Astrocyte (in vitro differentiated cells and primary cell): ENCODE measurements at regions not wholly inside any gene's neighbourhood (a gene's known extent, or its start where the extent isn't known, plus 50 kb on each side); places are given as distances from the start of the nearest gene placed in this dataset.

Experiments used
- DNase-seq: peaks from one replicate; pipeline ENCODE4 v3.0.0-alpha.2; 2010; ENCODE audit warnings: low read depth
- FAIRE-seq: peaks from 2 replicates; lab custom pipeline; 2011; peaks lifted over from hg19 to GRCh38; lab: Jason Lieb, UNC
- H2AFZ ChIP-seq: 2 replicates; pipeline ENCODE4 v1.6.0; 2012; ENCODE audit warnings: low read depth, low read length, inconsistent platforms
- H3K27ac ChIP-seq: 2 replicates; pipeline ENCODE4 v1.5.1; 2011; ENCODE audit warnings: low read depth, low read length, inconsistent platforms
- H3K27me3 ChIP-seq: 2 replicates; pipeline ENCODE4 v1.6.0; 2011; ENCODE audit warnings: low read length, inconsistent platforms; ENCODE audit not compliant: insufficient read depth
- H3K36me3 ChIP-seq: 2 replicates; pipeline ENCODE4 v1.5.1; 2011; ENCODE audit warnings: low read length, inconsistent platforms; ENCODE audit not compliant: insufficient read depth
- H3K4me1 ChIP-seq: 2 replicates; pipeline ENCODE4 v1.5.1; 2011; ENCODE audit warnings: low read length, inconsistent platforms; ENCODE audit not compliant: insufficient read depth
- H3K4me2 ChIP-seq: 2 replicates; pipeline ENCODE4 v1.6.0; 2012; ENCODE audit warnings: low read length, inconsistent platforms
- H3K4me3 ChIP-seq: 2 replicates; pipeline ENCODE4 v1.5.1; 2011; ENCODE audit warnings: low read depth, mild to moderate bottlenecking, low read length, inconsistent platforms; ENCODE audit not compliant: insufficient read depth
- H3K79me2 ChIP-seq: 2 replicates; pipeline ENCODE4 v1.6.0; 2012; ENCODE audit warnings: mild to moderate bottlenecking, low read length, inconsistent platforms; ENCODE audit not compliant: insufficient read depth
- H3K9ac ChIP-seq: 2 replicates; pipeline ENCODE4 v1.6.0; 2012; ENCODE audit warnings: mild to moderate bottlenecking, low read length, inconsistent platforms
- H3K9me3 ChIP-seq: 2 replicates; pipeline ENCODE4 v1.5.1; 2012; ENCODE audit warnings: low read depth, mild to moderate bottlenecking, low read length, inconsistent platforms; ENCODE audit not compliant: insufficient read depth
- H4K20me1 ChIP-seq: 2 replicates; pipeline ENCODE4 v1.6.0; 2012; ENCODE audit warnings: low read length, inconsistent platforms; ENCODE audit not compliant: insufficient read depth
- H3K27ac Mint-ChIP-seq: one replicate; pipeline ENCODE4 v1.8.0; 2021; ENCODE audit warnings: mild to moderate bottlenecking, mixed read lengths; ENCODE audit not compliant: unreplicated experiment
- H3K27me3 Mint-ChIP-seq: one replicate; pipeline ENCODE4 v1.8.0; 2021; ENCODE audit warnings: low read depth, mixed read lengths; ENCODE audit not compliant: unreplicated experiment
- H3K36me3 Mint-ChIP-seq: one replicate; pipeline ENCODE4 v1.8.0; 2021; ENCODE audit warnings: low read depth, mixed read lengths; ENCODE audit not compliant: unreplicated experiment
- H3K4me1 Mint-ChIP-seq: one replicate; pipeline ENCODE4 v1.8.0; 2021; ENCODE audit warnings: low read depth, mixed read lengths; ENCODE audit not compliant: unreplicated experiment
- H3K4me3 Mint-ChIP-seq: one replicate; pipeline ENCODE4 v1.8.0; 2021; ENCODE audit warnings: mild to moderate bottlenecking, moderate library complexity, mixed read lengths; ENCODE audit not compliant: unreplicated experiment
- H3K9me3 Mint-ChIP-seq: one replicate; pipeline ENCODE4 v1.8.0; 2021; ENCODE audit warnings: mild to moderate bottlenecking, mixed read lengths; ENCODE audit not compliant: unreplicated experiment
- CTCF ChIP-seq: IDR thresholded peaks from 2 replicates; pipeline ENCODE4 v1.5.1; 2011; ENCODE audit warnings: low read depth, mild to moderate bottlenecking, inconsistent platforms, low read length, moderate library complexity; ENCODE audit not compliant: insufficient read depth
- EZH2 ChIP-seq: IDR thresholded peaks from 2 replicates; pipeline ENCODE4 v1.6.1; 2012; ENCODE audit warnings: mild to moderate bottlenecking, low read length, inconsistent platforms; ENCODE audit not compliant: insufficient read depth

GRCh38 chr6:144776031-144776819, 491.1 kb downstream of the UTRN start:
- Mint-ChIP-seq H3K27ac (no peak overlapping the region), H3K36me3 (peaks cover 3% of the 10 kb centered on the region), H3K4me1 (no peaks in the 10 kb centered on the region), H3K9me3 (no peaks in the 10 kb centered on the region), H3K27me3 (no peaks in the 10 kb centered on the region), H3K4me3 (no peak overlapping the region)
- peaks cover 5% of the 10 kb centered on the region for H3K36me3 ChIP-seq
- no peaks in the 10 kb centered on the region for H3K27me3 ChIP-seq
- H3K4me2 ChIP-seq: no peak overlapping the region
- H2AFZ ChIP-seq: no peak overlapping the region
- no peaks in the 10 kb centered on the region for H3K9me3 ChIP-seq
- FAIRE-seq (no peak), DNase-seq (no peak)
- H3K4me1 ChIP-seq: no peaks in the 10 kb centered on the region
- no peak for TF ChIP-seq EZH2
- H3K27ac ChIP-seq: no peak overlapping the region
- no peaks in the 10 kb centered on the region for H4K20me1 ChIP-seq
- no peak overlapping the region for H3K9ac ChIP-seq
- H3K4me3 ChIP-seq: no peak overlapping the region
- H3K79me2 ChIP-seq: no peaks in the 10 kb centered on the region

GRCh38 chr6:144777249-144777648, 492.1 kb downstream of the UTRN start:
- H3K4me3 Mint-ChIP-seq: no peak overlapping the region
- Histone ChIP-seq H3K9me3 (no peaks in the 10 kb centered on the region), H3K27ac (no peak overlapping the region), H3K9ac (no peak overlapping the region), H2AFZ (no peak overlapping the region), H3K4me2 (no peak overlapping the region), H3K4me1 (no peaks in the 10 kb centered on the region), H3K36me3 (peaks cover 5% of the 10 kb centered on the region), H3K79me2 (no peaks in the 10 kb centered on the region), H4K20me1 (no peaks in the 10 kb centered on the region), H3K4me3 (no peak overlapping the region), H3K27me3 (no peaks in the 10 kb centered on the region)
- DNase-seq (no peak), FAIRE-seq (no peak)
- H3K9me3 Mint-ChIP-seq: no peaks in the 10 kb centered on the region
- no peak overlapping the region for H3K27ac Mint-ChIP-seq
- peaks cover 3% of the 10 kb centered on the region for H3K36me3 Mint-ChIP-seq
- H3K4me1 Mint-ChIP-seq: no peaks in the 10 kb centered on the region
- TF ChIP-seq EZH2 (no peak), CTCF (no peak)
- no peaks in the 10 kb centered on the region for H3K27me3 Mint-ChIP-seq

GRCh38 chr6:144778056-144778455, 492.9 kb downstream of the UTRN start:
- Histone ChIP-seq H4K20me1 (no peaks in the 10 kb centered on the region), H3K4me1 (no peaks in the 10 kb centered on the region), H3K4me2 (no peak overlapping the region), H2AFZ (no peak overlapping the region), H3K27ac (no peak overlapping the region), H3K27me3 (no peaks in the 10 kb centered on the region), H3K9me3 (no peaks in the 10 kb centered on the region), H3K4me3 (no peak overlapping the region), H3K79me2 (no peaks in the 10 kb centered on the region), H3K9ac (no peak overlapping the region), H3K36me3 (peaks cover 5% of the 10 kb centered on the region)
- Mint-ChIP-seq H3K27me3 (no peaks in the 10 kb centered on the region), H3K36me3 (peaks cover 3% of the 10 kb centered on the region), H3K4me1 (no peaks in the 10 kb centered on the region), H3K9me3 (no peaks in the 10 kb centered on the region), H3K27ac (no peak overlapping the region), H3K4me3 (no peak overlapping the region)
- FAIRE-seq (no peak), DNase-seq (no peak)
- TF ChIP-seq EZH2 (no peak), CTCF (no peak)
